Activated B cell treated with CpG ODN at 0.5 μM for 24 hours (primary cell): ENCODE measurements at regions not wholly inside any gene's neighbourhood (a gene's known extent, or its start where the extent isn't known, plus 50 kb on each side); places are given as distances from the start of the nearest gene placed in this dataset.

Source experiments
- ATAC-seq: fragments of 200-7000 bp; cut with Tn5 transposase; one replicate; pipeline ENCODE4 v1.10.0; 2021; ENCODE audit warnings: low read depth, mild to moderate bottlenecking, moderate library complexity
- CTCF ChIA-PET: fragments of 350-600 bp; sonication (Branson Sonifier 250); formaldehyde crosslinking; loops from one replicate; lab custom pipeline; 2021; ENCODE audit warnings: antibody characterized with exemption; lab: Charles Lee
- POLR2A ChIA-PET: fragments of 350-600 bp; sonication (Branson Sonifier 250); formaldehyde crosslinking; loops from one replicate; lab custom pipeline; 2021; ENCODE audit warnings: antibody characterized with exemption; lab: Charles Lee
- DNase-seq: peaks from one replicate; pipeline ENCODE4 v3.0.0; 2022
- H3K27ac Mint-ChIP-seq: one replicate; pipeline ENCODE4 v1.8.0; 2020; ENCODE audit warnings: mixed read lengths
- H3K27me3 Mint-ChIP-seq: one replicate; pipeline ENCODE4 v1.8.0; 2021; ENCODE audit warnings: mixed read lengths
- H3K36me3 Mint-ChIP-seq: one replicate; pipeline ENCODE4 v1.8.0; 2021; ENCODE audit warnings: low read depth, mixed read lengths
- H3K4me1 Mint-ChIP-seq: one replicate; pipeline ENCODE4 v1.8.0; 2021; ENCODE audit warnings: mixed read lengths
- H3K4me3 Mint-ChIP-seq: one replicate; pipeline ENCODE4 v1.8.0; 2020; ENCODE audit warnings: mild to moderate bottlenecking, mixed read lengths
- H3K9me3 Mint-ChIP-seq: one replicate; pipeline ENCODE4 v1.8.0; 2020; ENCODE audit warnings: mixed read lengths
- intact Hi-C: fragments of 100-400 bp; cut with micrococcal nuclease; formaldehyde crosslinking; loops from one replicate; pipeline ENCODE4 v1.15.1; 2024
- TF ChIP-seq, protein P1 (sequence below): fragments of 200-600 bp; IDR thresholded peaks from one replicate; pipeline ENCODE4 v1.8.0; 2022; ENCODE audit warnings: antibody characterized with exemption, mild to moderate bottlenecking

DNA sequence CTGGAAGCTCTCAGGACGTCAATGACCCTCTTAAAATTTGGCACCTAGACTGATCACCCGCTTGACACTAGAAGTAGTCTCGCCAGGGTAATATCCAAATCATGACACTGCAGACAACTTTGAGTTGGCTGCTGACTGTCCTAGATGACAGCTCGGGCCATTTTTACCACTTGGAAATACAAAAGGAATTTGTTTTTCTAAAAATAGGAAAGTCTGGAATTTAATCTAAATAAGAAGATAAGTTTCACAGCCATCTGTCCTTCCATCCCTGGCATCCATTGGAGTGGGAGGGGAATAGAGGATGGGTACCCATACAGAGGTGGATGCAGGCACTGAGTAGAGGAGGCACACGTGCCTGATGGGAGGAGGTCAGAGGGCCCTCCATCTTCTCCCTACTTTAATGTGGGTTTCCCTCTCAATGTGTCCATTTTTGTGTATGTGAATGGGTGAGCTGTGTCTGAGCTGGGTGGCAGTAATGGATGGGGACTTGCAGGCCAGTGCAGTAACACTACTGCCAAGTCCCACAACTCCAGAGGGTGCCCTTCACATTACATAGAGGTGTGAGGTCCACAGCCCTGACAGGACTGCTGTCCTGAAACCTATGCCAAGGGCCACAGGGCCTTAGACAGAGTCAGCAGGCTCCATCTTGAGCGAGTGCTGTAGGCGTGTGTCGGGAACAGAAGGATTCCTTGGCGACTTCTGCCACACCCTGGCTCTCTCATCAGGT, 104.8 kb upstream of the IPO9 start:
- Mint-ChIP-seq H3K9me3 (no peaks in the 10 kb centered on the region), H3K36me3 (no peaks in the 10 kb centered on the region), H3K4me3 (no peak overlapping the region), H3K4me1 (peaks cover 2% of the 10 kb centered on the region), H3K27ac (no peak overlapping the region), H3K27me3 (peaks cover 21% of the 10 kb centered on the region)
- ATAC-seq (no peak), DNase-seq (no peak)
- POLR2A ChIA-PET: no interaction called here
- CTCF ChIA-PET: interaction anchor here (1.4 kb wide), 1 partner anchor 15 kb away, joined by 7 read pairs; no protein-coding TSS in a partner anchor
- intact Hi-C loops: no loop called here
- TF ChIP-seq, protein P1, sequence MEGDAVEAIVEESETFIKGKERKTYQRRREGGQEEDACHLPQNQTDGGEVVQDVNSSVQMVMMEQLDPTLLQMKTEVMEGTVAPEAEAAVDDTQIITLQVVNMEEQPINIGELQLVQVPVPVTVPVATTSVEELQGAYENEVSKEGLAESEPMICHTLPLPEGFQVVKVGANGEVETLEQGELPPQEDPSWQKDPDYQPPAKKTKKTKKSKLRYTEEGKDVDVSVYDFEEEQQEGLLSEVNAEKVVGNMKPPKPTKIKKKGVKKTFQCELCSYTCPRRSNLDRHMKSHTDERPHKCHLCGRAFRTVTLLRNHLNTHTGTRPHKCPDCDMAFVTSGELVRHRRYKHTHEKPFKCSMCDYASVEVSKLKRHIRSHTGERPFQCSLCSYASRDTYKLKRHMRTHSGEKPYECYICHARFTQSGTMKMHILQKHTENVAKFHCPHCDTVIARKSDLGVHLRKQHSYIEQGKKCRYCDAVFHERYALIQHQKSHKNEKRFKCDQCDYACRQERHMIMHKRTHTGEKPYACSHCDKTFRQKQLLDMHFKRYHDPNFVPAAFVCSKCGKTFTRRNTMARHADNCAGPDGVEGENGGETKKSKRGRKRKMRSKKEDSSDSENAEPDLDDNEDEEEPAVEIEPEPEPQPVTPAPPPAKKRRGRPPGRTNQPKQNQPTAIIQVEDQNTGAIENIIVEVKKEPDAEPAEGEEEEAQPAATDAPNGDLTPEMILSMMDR: no peak

DNA sequence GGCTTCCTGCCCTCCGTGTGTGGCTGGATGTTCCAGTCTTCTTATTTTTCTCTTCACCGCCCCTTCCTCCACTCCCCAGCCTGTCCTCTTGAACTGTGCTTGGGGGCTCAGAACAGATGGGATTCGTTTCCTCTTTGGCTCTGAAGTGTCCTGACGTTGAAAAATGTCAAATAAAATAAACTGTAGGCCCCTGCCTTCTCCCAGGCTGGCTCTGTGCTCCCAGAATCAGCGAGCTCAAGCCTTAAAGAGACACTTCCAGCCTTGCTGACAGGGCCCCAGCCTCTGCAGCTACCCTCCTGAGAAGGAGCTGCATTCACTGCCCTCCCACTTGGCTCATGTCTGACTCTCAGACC, 104.2 kb upstream of the IPO9 start:
- DNase-seq (no peak), ATAC-seq (no peak)
- peaks cover 2% of the 10 kb centered on the region for H3K4me1 Mint-ChIP-seq
- TF ChIP-seq, protein P1: no peak
- no peaks in the 10 kb centered on the region for H3K36me3 Mint-ChIP-seq
- no peaks in the 10 kb centered on the region for H3K9me3 Mint-ChIP-seq
- ChIA-PET POLR2A (no interaction called here), CTCF (no interaction called here)
- no peak overlapping the region for H3K4me3 Mint-ChIP-seq
- H3K27me3 Mint-ChIP-seq: peaks cover 21% of the 10 kb centered on the region
- no peak overlapping the region for H3K27ac Mint-ChIP-seq
- intact Hi-C loops: no loop called here

DNA sequence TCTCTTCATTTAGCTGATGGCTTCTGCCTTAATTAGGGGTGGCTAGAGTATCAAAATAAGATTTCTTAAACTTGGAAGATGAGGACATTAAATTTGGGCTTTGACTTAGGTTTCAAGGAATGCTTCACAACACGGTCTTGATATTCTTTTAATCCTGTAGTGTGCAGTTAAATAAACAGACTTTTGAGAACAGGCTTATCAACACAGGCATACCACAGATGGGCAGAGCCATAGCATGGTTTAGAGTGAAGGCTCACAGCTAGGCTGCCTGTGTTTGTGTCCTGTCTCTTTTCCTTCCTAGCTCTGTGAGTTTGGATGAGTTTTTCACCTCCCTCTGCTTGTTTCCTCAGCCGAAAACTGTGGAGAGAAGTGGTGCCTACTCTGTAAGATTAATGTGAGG, 102.3 kb upstream of the IPO9 start:
- TF ChIP-seq, protein P1: no peak
- peaks cover 24% of the 10 kb centered on the region for H3K27me3 Mint-ChIP-seq
- H3K27ac Mint-ChIP-seq: no peak overlapping the region
- POLR2A ChIA-PET: no interaction called here
- intact Hi-C loops: no loop called here
- no peaks in the 10 kb centered on the region for H3K4me1 Mint-ChIP-seq
- H3K4me3 Mint-ChIP-seq: no peak overlapping the region
- ATAC-seq (no peak), DNase-seq (no peak)
- H3K36me3 Mint-ChIP-seq: no peaks in the 10 kb centered on the region
- H3K9me3 Mint-ChIP-seq: no peaks in the 10 kb centered on the region
- CTCF ChIA-PET: no interaction called here

DNA sequence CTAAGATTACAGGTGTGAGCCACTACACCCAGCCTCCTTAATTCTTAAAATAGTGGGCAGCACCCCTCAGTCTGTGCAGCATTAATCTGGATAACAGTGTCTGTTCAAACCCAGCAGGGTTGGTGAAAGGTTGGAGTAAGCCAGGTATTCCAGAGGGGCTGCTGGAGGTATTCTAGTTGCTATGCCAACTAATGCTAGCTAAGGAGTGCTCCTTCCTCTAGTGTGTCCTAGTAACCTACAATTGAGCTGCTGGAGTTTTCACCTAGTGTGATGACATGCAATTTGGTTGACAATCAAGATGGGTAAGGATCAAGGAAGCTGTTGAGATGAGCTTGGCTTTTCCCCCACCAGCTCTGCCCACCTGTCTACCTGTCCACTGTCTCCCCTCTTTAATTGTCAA, 100.2 kb upstream of the IPO9 start:
- H3K9me3 Mint-ChIP-seq: no peaks in the 10 kb centered on the region
- intact Hi-C loops: no loop called here
- POLR2A ChIA-PET: no interaction called here
- H3K27me3 Mint-ChIP-seq: peaks cover 22% of the 10 kb centered on the region
- DNase-seq: no peak
- no peak for ATAC-seq
- H3K27ac Mint-ChIP-seq: no peak overlapping the region
- no peak overlapping the region for H3K4me3 Mint-ChIP-seq
- TF ChIP-seq, protein P1: no peak
- CTCF ChIA-PET: no interaction called here
- no peaks in the 10 kb centered on the region for H3K4me1 Mint-ChIP-seq
- no peaks in the 10 kb centered on the region for H3K36me3 Mint-ChIP-seq

DNA sequence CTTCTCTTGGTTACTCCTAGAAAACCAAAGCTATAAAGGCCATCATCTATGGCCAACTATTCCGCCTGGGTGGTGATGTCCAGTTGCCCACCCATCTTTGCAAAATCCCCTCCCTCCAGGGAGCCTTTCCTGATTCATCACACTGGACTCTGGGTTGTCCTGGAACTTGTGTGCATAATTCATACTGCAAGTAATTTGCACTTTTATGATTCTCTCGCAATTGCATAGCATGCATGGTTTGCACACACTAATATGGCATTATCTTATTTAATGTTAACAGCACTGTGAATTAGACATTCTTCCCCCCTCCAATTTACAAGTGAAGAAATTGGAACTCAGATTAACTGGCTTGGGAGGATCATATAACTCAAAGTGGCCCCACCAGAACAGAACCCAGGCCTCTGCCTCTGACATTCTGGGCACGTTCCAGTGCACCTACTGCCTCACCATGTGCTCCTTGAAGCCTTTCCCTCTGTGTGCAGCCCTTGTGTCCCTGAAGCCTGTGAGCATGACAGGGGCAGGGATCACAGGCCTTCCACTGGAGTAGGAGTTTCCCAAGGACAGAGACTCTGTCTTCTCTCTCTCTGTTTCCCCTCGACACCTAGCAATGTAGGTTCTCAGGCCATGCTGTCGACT, 98.9 kb upstream of the IPO9 start:
- CTCF ChIA-PET: no interaction called here
- no peak overlapping the region for H3K4me3 Mint-ChIP-seq
- peaks cover 21% of the 10 kb centered on the region for H3K27me3 Mint-ChIP-seq
- H3K4me1 Mint-ChIP-seq: no peaks in the 10 kb centered on the region
- H3K9me3 Mint-ChIP-seq: no peaks in the 10 kb centered on the region
- H3K27ac Mint-ChIP-seq: no peak overlapping the region
- TF ChIP-seq, protein P1: no peak
- POLR2A ChIA-PET: no interaction called here
- intact Hi-C loops: no loop called here
- ATAC-seq: no peak
- no peaks in the 10 kb centered on the region for H3K36me3 Mint-ChIP-seq
- no peak for DNase-seq
